ENCODE measurements at regions not wholly inside any gene's neighbourhood (a gene's known extent, or its start where the extent isn't known, plus 50 kb on each side); places are given as distances from the start of the nearest gene placed in this dataset.

DNA sequence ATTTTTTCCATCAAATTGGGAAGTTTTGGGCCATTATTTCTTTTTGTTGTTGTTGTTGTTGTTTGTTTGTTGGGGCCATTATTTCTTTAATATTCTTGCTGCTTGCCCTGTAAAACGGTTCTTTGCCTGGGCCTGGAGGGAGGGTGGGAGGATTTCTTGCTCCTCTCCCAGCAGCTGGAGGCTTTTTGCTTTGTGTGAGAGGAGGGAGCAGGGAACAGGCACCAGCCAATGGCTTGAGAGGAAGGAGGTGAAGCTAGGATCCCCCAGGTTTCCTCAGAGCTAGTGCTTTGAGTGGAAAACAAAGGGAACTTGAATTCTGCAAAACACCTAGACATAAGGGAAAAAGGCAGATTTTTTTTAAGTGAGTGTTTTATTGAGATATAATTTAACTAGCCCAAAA, 61.2 kb upstream of the DNAJC19 start:
- Histone ChIP-seq H3K4me2 (ENCODE audit: low read length) (no peak overlapping the region), H3K27ac (ENCODE audit: low read length) (no peak overlapping the region), H3K9me3 (ENCODE audit: insufficient read depth, low read length) (no peaks in the 10 kb centered on the region), H3K9ac (ENCODE audit: low read length) (no peak overlapping the region), H3K4me3 (ENCODE audit: low read length) (no peak overlapping the region), H3K79me2 (ENCODE audit: low read length) (no peaks in the 10 kb centered on the region), H3K36me3 (replicated peaks; ENCODE audit: low read depth, low read length) (no peaks in the 10 kb centered on the region), H3K4me1 (ENCODE audit: low read length) (no peaks in the 10 kb centered on the region), H3K27me3 (ENCODE audit: low read depth, low read length) (no peaks in the 10 kb centered on the region), H4K20me1 (ENCODE audit: insufficient read depth, low read length) (no peaks in the 10 kb centered on the region), H2AFZ (ENCODE audit: low read depth, low read length) (no peak overlapping the region)
- no peak for TF ChIP-seq EZH2phosphoT487 (IDR thresholded peaks at IDR 0.05; ENCODE audit: low read depth)
- TF ChIP-seq, protein P1, sequence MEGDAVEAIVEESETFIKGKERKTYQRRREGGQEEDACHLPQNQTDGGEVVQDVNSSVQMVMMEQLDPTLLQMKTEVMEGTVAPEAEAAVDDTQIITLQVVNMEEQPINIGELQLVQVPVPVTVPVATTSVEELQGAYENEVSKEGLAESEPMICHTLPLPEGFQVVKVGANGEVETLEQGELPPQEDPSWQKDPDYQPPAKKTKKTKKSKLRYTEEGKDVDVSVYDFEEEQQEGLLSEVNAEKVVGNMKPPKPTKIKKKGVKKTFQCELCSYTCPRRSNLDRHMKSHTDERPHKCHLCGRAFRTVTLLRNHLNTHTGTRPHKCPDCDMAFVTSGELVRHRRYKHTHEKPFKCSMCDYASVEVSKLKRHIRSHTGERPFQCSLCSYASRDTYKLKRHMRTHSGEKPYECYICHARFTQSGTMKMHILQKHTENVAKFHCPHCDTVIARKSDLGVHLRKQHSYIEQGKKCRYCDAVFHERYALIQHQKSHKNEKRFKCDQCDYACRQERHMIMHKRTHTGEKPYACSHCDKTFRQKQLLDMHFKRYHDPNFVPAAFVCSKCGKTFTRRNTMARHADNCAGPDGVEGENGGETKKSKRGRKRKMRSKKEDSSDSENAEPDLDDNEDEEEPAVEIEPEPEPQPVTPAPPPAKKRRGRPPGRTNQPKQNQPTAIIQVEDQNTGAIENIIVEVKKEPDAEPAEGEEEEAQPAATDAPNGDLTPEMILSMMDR (IDR thresholded peaks at IDR 0.05; ENCODE audit: low read depth, low read length) = no peak

DNA sequence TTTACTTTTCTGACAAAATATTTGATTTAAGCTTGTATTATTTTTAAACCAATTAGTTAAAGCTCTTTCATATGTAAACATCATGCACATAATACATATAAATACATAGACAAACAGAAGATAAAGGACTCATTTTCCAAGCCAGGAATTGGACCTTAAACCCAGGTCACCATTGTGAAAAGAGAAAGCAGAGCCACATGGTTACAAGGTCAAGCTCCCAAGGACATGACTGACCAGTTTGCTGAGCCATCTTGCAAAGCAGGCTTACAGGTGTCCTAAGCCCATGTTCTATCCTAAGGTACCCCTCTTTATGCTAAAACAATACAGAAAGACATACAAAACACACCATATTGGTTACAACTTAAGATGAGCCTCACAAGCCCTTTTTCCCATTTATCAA, 50.5 kb upstream of the DNAJC19 start:
- Histone ChIP-seq H3K9me3 (ENCODE audit: insufficient read depth, low read length) (no peaks in the 10 kb centered on the region), H3K4me1 (ENCODE audit: low read length) (no peaks in the 10 kb centered on the region), H3K4me3 (ENCODE audit: low read length) (no peak overlapping the region), H3K27ac (ENCODE audit: low read length) (no peak overlapping the region), H4K20me1 (ENCODE audit: insufficient read depth, low read length) (no peaks in the 10 kb centered on the region), H3K4me2 (ENCODE audit: low read length) (no peak overlapping the region), H2AFZ (ENCODE audit: low read depth, low read length) (no peak overlapping the region), H3K36me3 (replicated peaks; ENCODE audit: low read depth, low read length) (no peaks in the 10 kb centered on the region), H3K9ac (ENCODE audit: low read length) (no peak overlapping the region), H3K79me2 (ENCODE audit: low read length) (no peaks in the 10 kb centered on the region), H3K27me3 (ENCODE audit: low read depth, low read length) (no peaks in the 10 kb centered on the region)
- TF ChIP-seq, protein P1 (IDR thresholded peaks at IDR 0.05; ENCODE audit: low read depth, low read length) = no peak
- TF ChIP-seq EZH2phosphoT487 (IDR thresholded peaks at IDR 0.05; ENCODE audit: low read depth) = no peak

Measured in OCI-LY3 (cell line).